SK-N-MC (cell line): ENCODE measurements at regions not wholly inside any gene's neighbourhood (a gene's known extent, or its start where the extent isn't known, plus 50 kb on each side); places are given as distances from the start of the nearest gene placed in this dataset.

ENCODE experiments used
- DNase-seq: peaks from one replicate; pipeline ENCODE4 v3.0.0-alpha.2; 2011; ENCODE audit warnings: low read depth, low spot score
- H3K27ac ChIP-seq: fragments of 200-600 bp; sonication (generic); 2 replicates; pipeline ENCODE4 v1.5.1; 2016; ENCODE audit warnings: mixed run types
- H3K36me3 ChIP-seq: fragments of 200-600 bp; sonication (generic); 2 replicates; pipeline ENCODE4 v1.6.1; 2017; ENCODE audit warnings: antibody characterized with exemption, low read length, mixed read lengths; ENCODE audit not compliant: insufficient read depth
- H3K4me3 ChIP-seq: fragments of 200-600 bp; sonication (generic); 2 replicates; pipeline ENCODE4 v1.5.1; 2016
- H3K9ac ChIP-seq: fragments of 200-600 bp; sonication (generic); 2 replicates; pipeline ENCODE4 v1.8.0; 2017; ENCODE audit warnings: mixed run types, mixed read lengths; ENCODE audit not compliant: insufficient read length
- H3K9me3 ChIP-seq: fragments of 200-600 bp; sonication (generic); 2 replicates; pipeline ENCODE4 v1.6.1; 2017; ENCODE audit warnings: low read depth, mild to moderate bottlenecking, antibody characterized with exemption, low read length, moderate library complexity, mixed read lengths
- EZH2 ChIP-seq: fragments of 200-600 bp; sonication (generic); IDR thresholded peaks from one replicate; pipeline ENCODE4 v1.6.1; 2017; ENCODE audit warnings: antibody characterized with exemption
- FOXP2 ChIP-seq: optimal IDR thresholded peaks from 2 replicates; pipeline ENCODE3; 2011; ENCODE audit warnings: mild to moderate bottlenecking, moderate library complexity; ENCODE audit not compliant: insufficient read depth; ENCODE audit errors: extremely low read length, control extremely low read depth
- POLR2AphosphoS5 ChIP-seq: IDR thresholded peaks from 2 replicates; pipeline ENCODE4 v1.6.1; 2012; ENCODE audit warnings: mild to moderate bottlenecking, low read depth, low read length, borderline replicate concordance

- no peak overlapping the region for H3K9ac ChIP-seq
Measured at GRCh38 chr1:98054786-98055185, 134.0 kb upstream of the DPYD start.

GRCh38 chr1:98054367-98054701, 133.5 kb upstream of the DPYD start:
- Histone ChIP-seq H3K4me3 (no peak overlapping the region), H3K9ac (no peak overlapping the region), H3K36me3 (no peaks in the 10 kb centered on the region), H3K27ac (no peak overlapping the region), H3K9me3 (no peaks in the 10 kb centered on the region)
- no peak for DNase-seq
- TF ChIP-seq EZH2, result no peak

More at GRCh38 chr1:98054786-98055185, 134.0 kb upstream of the DPYD start:
- no peaks in the 10 kb centered on the region for H3K9me3 ChIP-seq
- DNase-seq, result no peak
- no peaks in the 10 kb centered on the region for H3K36me3 ChIP-seq
- TF ChIP-seq EZH2 (no peak), FOXP2 (no peak)
- no peak overlapping the region for H3K27ac ChIP-seq
- H3K4me3 ChIP-seq, result no peak overlapping the region

GRCh38 chr1:98053471-98054366, 132.9 kb upstream of the DPYD start:
- no peak for DNase-seq
- no peak overlapping the region for H3K9ac ChIP-seq
- no peak overlapping the region for H3K4me3 ChIP-seq
- no peaks in the 10 kb centered on the region for H3K9me3 ChIP-seq
- no peak overlapping the region for H3K27ac ChIP-seq
- H3K36me3 ChIP-seq, result no peaks in the 10 kb centered on the region
- no peak for TF ChIP-seq EZH2
- no peak for TF ChIP-seq FOXP2
- no peak for TF ChIP-seq POLR2AphosphoS5

GRCh38 chr1:98051065-98051675, 130.3 kb upstream of the DPYD start:
- Histone ChIP-seq H3K27ac (no peak overlapping the region), H3K9me3 (no peaks in the 10 kb centered on the region), H3K9ac (no peak overlapping the region), H3K36me3 (no peaks in the 10 kb centered on the region), H3K4me3 (no peak overlapping the region)
- TF ChIP-seq FOXP2 (no peak), EZH2 (no peak)
- DNase-seq, result peak; percentile 73

- DNase-seq, result no peak
- Histone ChIP-seq H3K4me3 (no peak overlapping the region), H3K36me3 (no peaks in the 10 kb centered on the region), H3K27ac (no peak overlapping the region), H3K9me3 (no peaks in the 10 kb centered on the region), H3K9ac (no peak overlapping the region)
- TF ChIP-seq POLR2AphosphoS5, result no peak
- no peak for TF ChIP-seq EZH2
- TF ChIP-seq FOXP2, result no peak
Measured at GRCh38 chr1:98049370-98050135, 128.7 kb upstream of the DPYD start.

GRCh38 chr1:98048751-98049325, 128.0 kb upstream of the DPYD start:
- Histone ChIP-seq H3K36me3 (no peaks in the 10 kb centered on the region), H3K9ac (no peak overlapping the region), H3K9me3 (no peaks in the 10 kb centered on the region), H3K4me3 (no peak overlapping the region), H3K27ac (no peak overlapping the region)
- no peak for DNase-seq
- TF ChIP-seq POLR2AphosphoS5, result no peak
- no peak for TF ChIP-seq FOXP2
- no peak for TF ChIP-seq EZH2

- no peaks in the 10 kb centered on the region for H3K36me3 ChIP-seq
- peak; percentile 50 for DNase-seq
- no peak overlapping the region for H3K4me3 ChIP-seq
- H3K27ac ChIP-seq, result no peak overlapping the region
- TF ChIP-seq FOXP2 (no peak), POLR2AphosphoS5 (no peak), EZH2 (no peak)
- H3K9ac ChIP-seq, result no peak overlapping the region
- no peaks in the 10 kb centered on the region for H3K9me3 ChIP-seq
Measured at GRCh38 chr1:98048244-98048643, 127.4 kb upstream of the DPYD start.

- no peak for DNase-seq
- Histone ChIP-seq H3K4me3 (no peak overlapping the region), H3K9me3 (no peaks in the 10 kb centered on the region), H3K27ac (no peak overlapping the region), H3K9ac (no peak overlapping the region), H3K36me3 (no peaks in the 10 kb centered on the region)
- TF ChIP-seq POLR2AphosphoS5 (no peak), EZH2 (no peak), FOXP2 (no peak)
Measured at GRCh38 chr1:98047171-98047570, 126.3 kb upstream of the DPYD start.
